OCI-LY7 (cell line): ENCODE measurements at regions not wholly inside any gene's neighbourhood (a gene's known extent, or its start where the extent isn't known, plus 50 kb on each side); places are given as distances from the start of the nearest gene placed in this dataset.

Source experiments
- EZH2phosphoT487 ChIP-seq: fragments of 200-600 bp; sonication (generic); IDR thresholded peaks from 2 replicates; pipeline ENCODE4 v1.6.1; 2018; ENCODE audit warnings: low read depth, borderline replicate concordance, mild to moderate bottlenecking, mixed run types, antibody characterized with exemption, low read length, moderate library complexity, mixed read lengths
- TF ChIP-seq, protein P1 (sequence below): fragments of 200-600 bp; sonication (generic); conservative IDR thresholded peaks from 2 replicates; pipeline ENCODE4 v1.5.1; 2014; ENCODE audit warnings: mild to moderate bottlenecking, antibody characterized with exemption, low read length, moderate library complexity, mixed read lengths

DNA sequence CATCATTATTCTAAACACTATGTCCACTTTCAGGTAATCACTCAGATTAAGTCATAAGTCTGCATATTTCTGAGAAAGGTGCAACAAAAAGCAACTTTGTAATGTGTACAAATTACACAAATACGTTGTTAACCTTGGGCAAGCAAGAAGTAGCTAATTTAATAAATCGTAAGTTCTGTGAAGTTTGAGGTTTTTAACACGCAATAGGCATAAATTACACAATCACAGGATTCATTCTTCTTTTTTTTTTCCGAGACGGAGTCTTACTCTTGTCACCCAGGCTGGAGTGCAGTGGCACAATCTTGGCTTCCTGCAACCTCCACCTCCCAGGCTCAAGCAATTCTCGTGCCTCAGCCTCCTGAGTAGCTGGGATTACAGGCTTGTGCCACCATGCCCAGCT, 57.2 kb upstream of the F13A1 start:
- TF ChIP-seq, protein P1, sequence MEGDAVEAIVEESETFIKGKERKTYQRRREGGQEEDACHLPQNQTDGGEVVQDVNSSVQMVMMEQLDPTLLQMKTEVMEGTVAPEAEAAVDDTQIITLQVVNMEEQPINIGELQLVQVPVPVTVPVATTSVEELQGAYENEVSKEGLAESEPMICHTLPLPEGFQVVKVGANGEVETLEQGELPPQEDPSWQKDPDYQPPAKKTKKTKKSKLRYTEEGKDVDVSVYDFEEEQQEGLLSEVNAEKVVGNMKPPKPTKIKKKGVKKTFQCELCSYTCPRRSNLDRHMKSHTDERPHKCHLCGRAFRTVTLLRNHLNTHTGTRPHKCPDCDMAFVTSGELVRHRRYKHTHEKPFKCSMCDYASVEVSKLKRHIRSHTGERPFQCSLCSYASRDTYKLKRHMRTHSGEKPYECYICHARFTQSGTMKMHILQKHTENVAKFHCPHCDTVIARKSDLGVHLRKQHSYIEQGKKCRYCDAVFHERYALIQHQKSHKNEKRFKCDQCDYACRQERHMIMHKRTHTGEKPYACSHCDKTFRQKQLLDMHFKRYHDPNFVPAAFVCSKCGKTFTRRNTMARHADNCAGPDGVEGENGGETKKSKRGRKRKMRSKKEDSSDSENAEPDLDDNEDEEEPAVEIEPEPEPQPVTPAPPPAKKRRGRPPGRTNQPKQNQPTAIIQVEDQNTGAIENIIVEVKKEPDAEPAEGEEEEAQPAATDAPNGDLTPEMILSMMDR: no peak
- no peak for TF ChIP-seq EZH2phosphoT487
